ENCODE measurements at regions not wholly inside any gene's neighbourhood (a gene's known extent, or its start where the extent isn't known, plus 50 kb on each side); places are given as distances from the start of the nearest gene placed in this dataset.
"Not testable (repeated sequence)": the region's sequence is repeated elsewhere in the genome, so short reads cannot be mapped to it uniquely, and the experiment has no call there.

DNA sequence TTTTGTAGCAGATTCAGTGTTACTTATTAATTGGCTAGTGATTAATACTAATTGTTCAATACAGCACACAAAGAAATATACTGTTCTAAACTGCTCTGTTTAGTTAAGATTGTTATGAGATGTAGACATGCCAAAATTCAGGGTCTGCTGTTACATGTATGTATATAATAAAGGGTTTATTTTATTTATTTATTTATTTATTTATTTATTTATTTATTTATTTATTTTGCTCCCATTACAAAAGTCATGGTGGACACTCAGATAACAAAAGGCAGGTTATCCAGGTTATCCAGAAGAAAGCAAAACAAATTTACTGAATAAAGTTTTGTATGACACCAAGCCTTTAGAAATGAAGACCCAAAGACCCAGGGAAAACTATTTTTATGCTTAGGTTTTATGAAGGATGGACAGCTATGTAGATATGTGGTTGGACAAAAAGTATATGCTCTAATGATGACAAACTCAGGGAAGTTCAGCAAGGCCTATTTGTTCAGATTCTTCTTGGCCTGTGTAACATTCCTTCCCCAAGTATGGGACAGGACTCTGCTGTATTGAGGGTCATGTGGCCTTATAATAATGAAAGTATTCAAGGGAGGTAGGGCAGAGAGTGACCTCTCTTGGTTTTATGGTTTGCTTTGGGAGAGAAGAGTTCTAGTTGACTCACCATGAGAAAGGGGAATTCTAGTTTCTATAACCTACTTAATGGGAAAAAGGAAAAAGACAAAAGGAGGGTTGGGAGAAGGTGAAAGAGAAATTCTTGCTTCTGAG is 1056.8 kb downstream of the ROBO2 start:
- DNase-seq (ENCODE audit: low spot score), result no peak
- H3K36me3 Mint-ChIP-seq (ENCODE audit: low read depth), result no peaks in the 10 kb centered on the region
- peaks cover under 1% of the 10 kb centered on the region for H3K4me1 Mint-ChIP-seq (ENCODE audit: low read depth)
- no peak overlapping the region for H3K4me3 Mint-ChIP-seq (ENCODE audit: unreplicated experiment)
- no peaks in the 10 kb centered on the region for H3K9me3 Mint-ChIP-seq (ENCODE audit: low read depth)
- no peaks in the 10 kb centered on the region for H3K27me3 Mint-ChIP-seq (ENCODE audit: low read depth)
- H3K27ac Mint-ChIP-seq (ENCODE audit: unreplicated experiment), result no peak overlapping the region
- TF ChIP-seq, protein P1, sequence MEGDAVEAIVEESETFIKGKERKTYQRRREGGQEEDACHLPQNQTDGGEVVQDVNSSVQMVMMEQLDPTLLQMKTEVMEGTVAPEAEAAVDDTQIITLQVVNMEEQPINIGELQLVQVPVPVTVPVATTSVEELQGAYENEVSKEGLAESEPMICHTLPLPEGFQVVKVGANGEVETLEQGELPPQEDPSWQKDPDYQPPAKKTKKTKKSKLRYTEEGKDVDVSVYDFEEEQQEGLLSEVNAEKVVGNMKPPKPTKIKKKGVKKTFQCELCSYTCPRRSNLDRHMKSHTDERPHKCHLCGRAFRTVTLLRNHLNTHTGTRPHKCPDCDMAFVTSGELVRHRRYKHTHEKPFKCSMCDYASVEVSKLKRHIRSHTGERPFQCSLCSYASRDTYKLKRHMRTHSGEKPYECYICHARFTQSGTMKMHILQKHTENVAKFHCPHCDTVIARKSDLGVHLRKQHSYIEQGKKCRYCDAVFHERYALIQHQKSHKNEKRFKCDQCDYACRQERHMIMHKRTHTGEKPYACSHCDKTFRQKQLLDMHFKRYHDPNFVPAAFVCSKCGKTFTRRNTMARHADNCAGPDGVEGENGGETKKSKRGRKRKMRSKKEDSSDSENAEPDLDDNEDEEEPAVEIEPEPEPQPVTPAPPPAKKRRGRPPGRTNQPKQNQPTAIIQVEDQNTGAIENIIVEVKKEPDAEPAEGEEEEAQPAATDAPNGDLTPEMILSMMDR (IDR thresholded peaks at IDR 0.05), result no peak

GRCh38 chr3:78098367-78098766 is 1058.5 kb downstream of the ROBO2 start:
- Mint-ChIP-seq H3K27me3 (ENCODE audit: low read depth) (no peaks in the 10 kb centered on the region), H3K4me1 (ENCODE audit: low read depth) (no peaks in the 10 kb centered on the region), H3K9me3 (ENCODE audit: low read depth) (no peaks in the 10 kb centered on the region), H3K27ac (ENCODE audit: unreplicated experiment) (no peak overlapping the region), H3K36me3 (ENCODE audit: low read depth) (no peaks in the 10 kb centered on the region), H3K4me3 (ENCODE audit: unreplicated experiment) (no peak overlapping the region)
- TF ChIP-seq, protein P1 (IDR thresholded peaks at IDR 0.05), result no peak
- DNase-seq (ENCODE audit: low spot score), result no peak

GRCh38 chr3:78101384-78101783 is 1061.5 kb downstream of the ROBO2 start:
- H3K27me3 Mint-ChIP-seq (ENCODE audit: low read depth), result peaks cover 4% of the 10 kb centered on the region
- H3K27ac Mint-ChIP-seq (ENCODE audit: unreplicated experiment), result no peak overlapping the region
- TF ChIP-seq, protein P1 (IDR thresholded peaks at IDR 0.05), result no peak
- no peaks in the 10 kb centered on the region for H3K36me3 Mint-ChIP-seq (ENCODE audit: low read depth)
- H3K4me3 Mint-ChIP-seq (ENCODE audit: unreplicated experiment), result no peak overlapping the region
- H3K4me1 Mint-ChIP-seq (ENCODE audit: low read depth), result no peaks in the 10 kb centered on the region
- no peaks in the 10 kb centered on the region for H3K9me3 Mint-ChIP-seq (ENCODE audit: low read depth)
- no peak for DNase-seq (ENCODE audit: low spot score)

GRCh38 chr3:78108269-78108961 is 1068.5 kb downstream of the ROBO2 start:
- not testable (repeated sequence) for H3K9me3 Mint-ChIP-seq (ENCODE audit: low read depth); H3K36me3 Mint-ChIP-seq (ENCODE audit: low read depth); H3K4me1 Mint-ChIP-seq (ENCODE audit: low read depth); H3K4me3 Mint-ChIP-seq (ENCODE audit: unreplicated experiment); DNase-seq (ENCODE audit: low spot score); H3K27ac Mint-ChIP-seq (ENCODE audit: unreplicated experiment)
- H3K27me3 Mint-ChIP-seq (ENCODE audit: low read depth), result peaks cover 15% of the 10 kb centered on the region

DNA sequence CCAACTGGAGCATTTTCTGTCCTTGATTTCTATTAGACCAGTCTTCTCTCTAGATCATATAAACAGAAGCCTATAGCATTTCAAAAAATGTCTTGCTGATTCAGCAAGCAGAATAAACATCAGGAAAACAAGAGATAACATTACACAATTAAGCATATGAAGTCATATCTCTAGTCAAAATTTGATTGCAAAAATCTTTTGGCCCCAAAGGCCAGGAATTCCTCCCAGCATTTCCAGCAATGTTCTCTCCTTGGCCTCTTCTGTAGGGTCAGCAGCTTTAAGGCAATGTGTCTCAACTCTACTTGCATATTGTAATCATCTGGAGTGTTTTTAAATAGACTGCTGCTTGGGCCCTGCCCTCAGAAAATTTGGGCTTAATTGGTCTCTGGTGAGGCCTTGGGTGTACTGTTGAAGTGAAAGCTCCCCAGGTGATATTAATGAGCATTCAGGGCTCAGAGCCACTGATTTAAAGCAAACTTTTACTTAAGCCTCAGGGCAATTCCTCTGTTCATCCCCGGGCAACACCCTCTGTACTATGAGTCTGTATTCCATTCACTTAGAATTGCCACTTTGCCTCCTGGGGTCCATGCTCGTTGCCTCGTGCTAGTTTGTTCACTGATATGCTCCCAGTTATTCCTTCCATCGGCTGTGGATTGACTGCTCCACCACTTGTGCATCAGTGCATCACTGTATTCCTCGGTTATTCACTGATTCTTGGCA is 1072.6 kb downstream of the ROBO2 start:
- no peaks in the 10 kb centered on the region for H3K36me3 Mint-ChIP-seq (ENCODE audit: low read depth)
- TF ChIP-seq, protein P1 (IDR thresholded peaks at IDR 0.05), result no peak
- peaks cover 12% of the 10 kb centered on the region for H3K4me1 Mint-ChIP-seq (ENCODE audit: low read depth)
- H3K27me3 Mint-ChIP-seq (ENCODE audit: low read depth), result peaks cover 18% of the 10 kb centered on the region
- no peak overlapping the region for H3K27ac Mint-ChIP-seq (ENCODE audit: unreplicated experiment)
- no peak overlapping the region for H3K4me3 Mint-ChIP-seq (ENCODE audit: unreplicated experiment)
- no peak for DNase-seq (ENCODE audit: low spot score)
- no peaks in the 10 kb centered on the region for H3K9me3 Mint-ChIP-seq (ENCODE audit: low read depth)
